Brain microvascular endothelial cell (primary cell): ENCODE measurements at regions not wholly inside any gene's neighbourhood (a gene's known extent, or its start where the extent isn't known, plus 50 kb on each side); places are given as distances from the start of the nearest gene placed in this dataset.

ENCODE experiments used
- DNase-seq: peaks from one replicate; pipeline ENCODE4 v3.0.0-alpha.2; 2020
- H3K27ac ChIP-seq: fragments of 250-450 bp; sonication (Bioruptor Pico); 2 replicates; pipeline ENCODE4 v1.5.1; 2020; ENCODE audit warnings: mild to moderate bottlenecking, moderate library complexity
- H3K27me3 ChIP-seq: fragments of 250-450 bp; sonication (Bioruptor Pico); replicated peaks from 2 replicates; pipeline ENCODE4 v1.5.1; 2020; ENCODE audit warnings: mild to moderate bottlenecking
- H3K36me3 ChIP-seq: fragments of 250-450 bp; sonication (Bioruptor Pico); replicated peaks from 2 replicates; pipeline ENCODE4 v1.5.1; 2020; ENCODE audit warnings: mild to moderate bottlenecking
- H3K4me3 ChIP-seq: 2 replicates; pipeline ENCODE4 v1.5.1; 2011; ENCODE audit warnings: low read depth, mild to moderate bottlenecking, control low read depth, low read length, moderate library complexity
- in situ Hi-C: cut with HindIII; loops from 2 replicates; pipeline ENCODE4 v1.10.0; 2017; ENCODE audit warnings: low sequenced_read_pairs, low pct_ligation_motif_present
- TF ChIP-seq, protein P1 (sequence below): IDR thresholded peaks from 2 replicates; pipeline ENCODE4 v1.5.1; 2011; ENCODE audit warnings: low read depth, mild to moderate bottlenecking, moderate library complexity, low read length, control low read depth, inconsistent platforms; ENCODE audit errors: missing control alignments

DNA sequence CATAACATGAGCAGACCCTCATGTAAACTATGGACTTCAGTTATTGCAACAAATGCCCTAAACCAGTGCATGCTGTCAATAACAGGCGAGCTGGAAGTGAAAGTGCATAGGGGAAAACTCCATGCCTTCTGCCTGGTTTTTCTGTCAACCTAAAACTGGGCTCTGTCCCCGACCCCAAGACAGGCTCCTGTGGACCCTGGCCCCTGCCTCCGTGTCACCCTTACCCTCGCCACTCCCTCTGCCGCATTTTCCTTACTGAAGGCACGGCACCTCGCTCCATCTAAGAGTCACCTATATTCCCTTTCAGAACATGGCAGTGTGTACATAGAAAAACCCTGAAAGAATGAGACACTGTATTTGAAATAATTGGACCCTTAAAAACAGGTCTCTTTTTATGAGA, 151.3 kb downstream of the SHANK2 start:
- in situ Hi-C loops = no loop called here

DNA sequence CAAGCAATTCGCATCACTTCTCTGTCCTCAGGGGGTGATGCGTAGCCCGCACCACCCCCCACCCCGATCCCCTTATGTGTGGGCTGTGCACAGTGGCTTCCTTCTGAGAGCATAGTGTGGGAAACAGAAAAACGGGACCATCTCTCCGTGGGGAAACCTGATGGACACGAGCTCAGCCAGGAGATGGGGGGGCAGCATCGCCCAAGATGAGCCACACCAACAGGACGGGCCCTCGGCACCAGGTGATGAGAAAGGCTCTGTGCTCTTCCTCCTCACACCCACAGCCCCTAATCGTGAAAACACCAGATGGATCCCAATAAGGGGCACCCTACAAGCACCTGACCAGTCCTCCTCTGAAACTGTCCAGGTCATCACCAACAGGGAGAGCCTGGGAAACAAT, 153.6 kb downstream of the SHANK2 start:
- TF ChIP-seq, protein P1, sequence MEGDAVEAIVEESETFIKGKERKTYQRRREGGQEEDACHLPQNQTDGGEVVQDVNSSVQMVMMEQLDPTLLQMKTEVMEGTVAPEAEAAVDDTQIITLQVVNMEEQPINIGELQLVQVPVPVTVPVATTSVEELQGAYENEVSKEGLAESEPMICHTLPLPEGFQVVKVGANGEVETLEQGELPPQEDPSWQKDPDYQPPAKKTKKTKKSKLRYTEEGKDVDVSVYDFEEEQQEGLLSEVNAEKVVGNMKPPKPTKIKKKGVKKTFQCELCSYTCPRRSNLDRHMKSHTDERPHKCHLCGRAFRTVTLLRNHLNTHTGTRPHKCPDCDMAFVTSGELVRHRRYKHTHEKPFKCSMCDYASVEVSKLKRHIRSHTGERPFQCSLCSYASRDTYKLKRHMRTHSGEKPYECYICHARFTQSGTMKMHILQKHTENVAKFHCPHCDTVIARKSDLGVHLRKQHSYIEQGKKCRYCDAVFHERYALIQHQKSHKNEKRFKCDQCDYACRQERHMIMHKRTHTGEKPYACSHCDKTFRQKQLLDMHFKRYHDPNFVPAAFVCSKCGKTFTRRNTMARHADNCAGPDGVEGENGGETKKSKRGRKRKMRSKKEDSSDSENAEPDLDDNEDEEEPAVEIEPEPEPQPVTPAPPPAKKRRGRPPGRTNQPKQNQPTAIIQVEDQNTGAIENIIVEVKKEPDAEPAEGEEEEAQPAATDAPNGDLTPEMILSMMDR = no peak
- H3K27me3 ChIP-seq = no peaks in the 10 kb centered on the region
- no peak overlapping the region for H3K27ac ChIP-seq
- no peak for DNase-seq
- in situ Hi-C loops = no loop called here
- no peaks in the 10 kb centered on the region for H3K36me3 ChIP-seq
- no peak overlapping the region for H3K4me3 ChIP-seq

More for the DNA sequence above, 151.3 kb downstream of the SHANK2 start:
- TF ChIP-seq, protein P1 = no peak
- Histone ChIP-seq H3K27ac (no peak overlapping the region), H3K4me3 (no peak overlapping the region), H3K36me3 (no peaks in the 10 kb centered on the region), H3K27me3 (no peaks in the 10 kb centered on the region)
- DNase-seq = no peak

DNA sequence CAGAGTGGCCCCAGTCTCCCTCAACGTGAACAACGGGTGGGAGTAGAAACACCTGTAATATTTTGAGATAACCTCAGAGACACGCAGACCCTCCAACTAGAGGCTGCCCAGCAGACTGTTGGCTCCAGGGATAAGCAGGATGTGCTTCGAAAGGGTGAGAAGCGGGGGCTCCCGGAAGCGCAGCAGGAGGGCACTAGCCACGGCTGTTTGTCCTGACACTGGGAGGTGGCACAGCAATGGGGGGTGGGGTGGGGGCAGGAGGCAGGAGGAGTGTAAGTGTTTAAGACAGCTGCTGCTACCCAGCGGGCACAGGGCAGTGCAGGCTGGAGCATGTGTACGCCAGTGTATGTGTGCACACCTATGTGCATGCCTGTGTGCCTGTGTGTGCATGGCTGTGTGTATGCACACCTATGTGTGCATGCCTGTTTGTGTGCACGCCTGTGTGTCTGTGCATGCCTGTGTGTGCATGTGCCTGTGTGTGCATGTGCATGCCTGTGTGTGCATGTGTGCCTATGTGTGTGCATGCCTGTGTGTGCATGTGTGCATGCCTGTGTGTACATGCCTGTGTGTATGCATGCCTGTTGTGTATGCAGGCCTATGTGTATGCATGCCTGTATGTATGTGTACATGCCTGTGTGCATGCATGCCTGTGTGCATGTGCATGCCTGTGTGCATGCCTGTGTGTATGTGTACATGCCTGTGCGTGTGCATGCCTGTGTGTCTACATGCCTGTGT, 154.7 kb downstream of the SHANK2 start:
- no peak overlapping the region for H3K4me3 ChIP-seq
- in situ Hi-C loops = no loop called here
- DNase-seq = no peak
- TF ChIP-seq, protein P1 = no peak
- H3K27me3 ChIP-seq = no peaks in the 10 kb centered on the region
- no peak overlapping the region for H3K27ac ChIP-seq
- no peaks in the 10 kb centered on the region for H3K36me3 ChIP-seq

DNA sequence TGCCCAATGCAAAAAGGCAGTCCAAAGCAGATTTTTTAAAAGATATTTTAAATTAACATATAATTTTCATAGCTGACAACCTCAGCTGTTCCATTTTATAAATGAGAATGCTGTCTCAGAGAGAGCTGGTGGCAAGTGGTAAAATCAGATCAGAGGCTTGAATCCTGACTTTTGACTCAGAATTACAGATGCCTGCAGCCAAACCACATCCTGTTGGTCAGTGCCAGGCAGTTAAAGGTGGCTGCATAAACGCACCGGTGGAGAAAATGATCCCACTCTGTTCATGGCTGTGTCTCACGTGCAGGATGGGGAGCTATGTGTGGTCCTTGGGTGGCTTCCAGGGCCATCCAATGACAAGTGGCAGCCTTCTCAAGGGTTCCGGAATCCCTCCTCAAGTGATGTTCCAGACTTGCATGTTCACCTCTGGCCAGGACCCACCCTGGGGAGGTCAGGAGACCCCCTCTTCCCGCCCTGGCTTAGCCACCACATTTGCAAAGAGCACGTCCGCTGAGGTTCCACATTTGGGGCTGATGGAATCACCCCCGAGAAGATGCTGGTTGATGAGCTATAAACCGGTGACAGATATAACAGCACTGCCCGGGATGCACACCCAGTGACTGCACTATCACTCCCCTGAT, 155.5 kb downstream of the SHANK2 start:
- TF ChIP-seq, protein P1 = no peak
- no peak for DNase-seq
- in situ Hi-C loops = no loop called here
- Histone ChIP-seq H3K27ac (no peak overlapping the region), H3K4me3 (no peak overlapping the region), H3K27me3 (no peaks in the 10 kb centered on the region), H3K36me3 (no peaks in the 10 kb centered on the region)

DNA sequence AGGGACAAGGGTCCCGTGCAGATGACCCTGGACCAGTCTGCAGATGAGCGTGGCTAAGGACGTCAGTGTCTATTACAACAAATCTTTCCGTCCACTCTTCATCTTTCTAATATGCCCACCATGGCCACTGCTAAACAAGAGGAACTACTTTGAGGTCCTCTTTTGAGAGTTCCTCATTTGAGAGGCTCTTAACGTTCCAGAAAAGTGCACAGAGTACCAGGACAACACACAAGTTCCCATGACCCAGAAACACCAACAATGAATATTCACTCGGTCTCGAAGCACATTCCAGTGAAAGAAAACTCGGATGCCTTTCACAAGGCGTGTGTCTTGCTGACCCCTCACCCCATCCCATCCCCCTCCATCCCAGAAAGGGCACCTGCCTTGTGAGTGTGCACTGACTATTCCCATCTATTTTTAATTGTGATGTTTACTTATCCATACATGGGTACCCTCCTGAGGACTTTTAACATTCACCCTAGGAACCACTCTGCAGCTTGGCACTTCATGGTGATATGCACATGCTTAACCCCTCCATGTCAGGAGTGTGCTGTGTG, 157.0 kb downstream of the SHANK2 start:
- Histone ChIP-seq H3K27ac (no peak overlapping the region), H3K36me3 (no peaks in the 10 kb centered on the region), H3K27me3 (no peaks in the 10 kb centered on the region), H3K4me3 (no peak overlapping the region)
- in situ Hi-C loops = no loop called here
- TF ChIP-seq, protein P1 = no peak
- no peak for DNase-seq
